RPMI7951 (cell line): ENCODE measurements at regions not wholly inside any gene's neighbourhood (a gene's known extent, or its start where the extent isn't known, plus 50 kb on each side); places are given as distances from the start of the nearest gene placed in this dataset.

Source experiments
- DNase-seq: peaks from one replicate; pipeline ENCODE4 v3.0.0-alpha.2; 2012; ENCODE audit warnings: low read depth

DNA sequence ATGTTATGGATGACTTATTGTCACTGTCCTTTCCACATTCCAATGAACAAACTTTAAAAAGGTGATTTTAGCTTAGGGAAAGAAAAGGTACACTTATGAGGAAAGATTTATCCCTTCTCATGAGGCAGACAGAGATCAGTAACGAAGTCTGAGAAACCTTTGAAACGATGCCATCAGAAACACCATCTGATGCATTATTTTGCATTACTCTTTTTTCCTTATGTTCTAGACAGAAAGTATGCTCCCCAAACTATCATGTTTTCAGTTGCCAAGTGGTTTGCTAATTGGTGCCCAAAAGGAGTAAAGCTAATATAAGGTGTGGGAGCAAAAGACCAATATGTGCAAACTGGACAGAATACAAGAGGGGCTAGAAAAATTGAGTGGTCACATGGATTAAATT lies 397.7 kb upstream of the RIOK2 start:
- DNase-seq, result no peak

DNA sequence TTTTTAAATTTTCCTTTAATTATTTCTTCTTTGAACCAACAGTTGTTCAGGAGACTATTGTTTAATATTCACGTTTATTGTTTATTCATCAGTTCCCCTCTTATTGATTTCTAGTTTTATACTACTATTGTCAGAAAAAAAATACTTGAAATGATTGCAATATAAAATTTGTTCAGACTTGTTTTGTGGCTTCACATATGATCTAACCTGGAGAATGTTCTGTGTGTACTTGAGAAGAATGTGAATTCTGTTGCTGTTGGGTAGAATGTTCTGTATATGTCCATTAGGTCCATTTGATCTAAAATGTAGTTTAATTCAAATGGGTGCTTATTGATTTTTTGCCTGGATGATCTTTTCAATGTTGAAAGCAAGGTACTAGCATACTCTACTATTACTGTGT lies 408.7 kb upstream of the RIOK2 start:
- no peak for DNase-seq

DNA sequence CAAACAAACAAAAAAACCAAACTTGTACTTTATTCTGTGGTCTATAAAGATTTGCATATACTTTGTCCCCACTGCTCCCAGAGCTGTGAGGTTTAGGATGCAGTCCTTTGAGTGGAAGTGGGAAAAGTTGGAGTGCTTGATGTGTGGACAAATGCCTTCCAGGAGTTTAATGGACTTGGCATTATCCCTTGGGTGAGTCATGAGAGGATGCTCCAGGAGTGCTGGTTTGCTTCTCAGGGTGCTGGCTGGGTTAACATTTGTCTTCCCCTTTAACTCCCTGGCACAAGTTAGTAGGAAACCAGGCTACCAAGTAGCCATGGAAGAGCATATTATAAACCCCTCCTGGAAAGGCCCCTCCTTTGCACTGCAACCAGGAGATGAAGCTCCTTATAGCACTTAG lies 417.4 kb upstream of the RIOK2 start:
- DNase-seq, result peak; percentile 0

DNA sequence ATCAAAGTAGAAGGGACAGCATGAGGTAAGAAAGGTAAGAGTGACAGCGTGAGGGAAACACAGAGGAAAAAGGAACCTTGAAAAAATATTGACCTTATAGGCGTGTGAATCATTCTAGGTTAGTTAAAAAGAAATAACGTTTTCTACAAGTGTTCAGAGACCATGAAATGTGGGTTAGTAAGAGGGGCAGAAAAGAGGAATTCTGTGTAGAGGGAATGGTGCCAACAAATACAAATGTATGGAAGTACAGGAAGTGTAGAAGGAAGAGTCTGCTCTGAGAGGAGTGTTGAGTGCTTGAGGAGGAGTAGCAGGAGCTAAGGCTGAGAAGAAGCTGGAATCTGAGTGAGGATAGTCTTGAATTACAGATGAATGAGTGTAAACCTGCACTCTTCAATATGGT lies 418.6 kb upstream of the RIOK2 start:
- DNase-seq, result no peak

DNA sequence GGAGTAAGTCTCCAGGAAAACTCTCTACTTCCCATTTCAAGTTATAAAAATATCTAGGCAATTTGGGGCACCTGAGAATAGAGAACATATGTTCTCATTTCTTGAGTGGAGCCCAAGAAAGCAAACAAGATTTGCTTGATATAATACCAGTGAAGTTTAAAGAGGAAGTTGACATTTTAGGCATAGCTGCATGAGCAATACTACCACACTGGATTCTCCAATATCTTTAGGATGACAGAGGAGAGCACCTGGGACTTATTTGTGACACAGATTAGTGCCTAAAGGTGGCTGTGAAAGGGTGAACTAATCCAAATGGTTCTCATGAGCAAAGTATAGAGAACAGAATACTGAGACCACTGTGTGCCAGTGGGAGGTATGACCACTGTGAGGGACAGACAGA lies 423.5 kb upstream of the RIOK2 start:
- no peak for DNase-seq

DNA sequence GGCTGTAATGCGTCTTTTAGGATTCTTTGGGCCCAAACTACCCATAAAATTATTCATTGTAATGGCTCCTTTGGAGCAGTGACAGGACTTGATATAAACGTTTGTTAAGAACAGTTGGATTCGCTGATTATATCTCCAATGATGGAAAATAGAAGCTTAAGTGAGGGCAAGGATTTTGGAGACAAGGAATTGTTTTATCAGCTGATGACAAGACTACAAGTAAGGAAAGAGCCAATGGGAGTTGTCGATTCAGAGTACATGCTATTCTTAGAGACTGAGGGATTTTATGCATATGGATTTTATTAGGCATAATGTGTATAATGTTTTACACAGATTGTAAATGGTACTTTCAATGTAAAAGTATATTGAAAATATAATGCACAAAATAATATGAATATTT lies 425.5 kb upstream of the RIOK2 start:
- DNase-seq, result no peak

DNA sequence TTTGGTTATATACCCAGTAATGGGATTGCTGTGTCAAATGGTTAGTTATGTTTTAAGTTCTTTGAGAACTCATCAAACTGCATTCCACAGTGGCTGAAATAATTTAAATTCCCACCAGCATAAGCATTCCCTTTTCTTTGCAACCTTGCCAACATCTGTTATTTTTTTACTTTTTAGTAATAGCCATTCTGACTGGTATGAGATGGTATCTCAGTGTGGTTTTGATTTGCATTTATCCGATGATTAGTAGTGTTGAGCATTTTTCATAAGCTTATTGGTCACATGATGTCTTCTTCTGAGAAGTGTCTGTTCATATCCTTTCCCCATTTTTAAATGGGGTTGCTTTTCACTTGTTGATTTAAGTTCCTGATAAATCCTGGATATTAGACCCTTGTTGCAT lies 435.7 kb upstream of the RIOK2 start:
- no peak for DNase-seq

DNA sequence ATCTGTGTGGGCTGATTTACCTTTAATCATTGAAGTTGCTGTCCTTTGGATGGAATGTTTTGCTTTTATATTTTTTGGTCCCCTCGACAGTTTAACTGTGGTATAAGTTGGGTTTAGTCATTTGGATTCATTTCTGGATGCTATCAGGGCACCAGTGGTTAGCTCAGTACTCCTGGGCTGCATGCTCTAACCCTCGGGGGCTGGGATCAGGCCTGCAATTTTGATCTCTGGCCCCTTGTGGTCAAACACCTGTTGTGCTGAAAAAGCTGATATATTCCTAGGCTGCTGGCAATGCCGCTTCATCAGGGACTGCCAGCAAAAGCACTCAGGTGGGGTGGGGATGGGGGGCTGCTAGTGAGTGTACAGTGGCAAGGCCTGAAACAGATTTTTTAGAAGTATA lies 440.4 kb upstream of the RIOK2 start:
- DNase-seq, result no peak

DNA sequence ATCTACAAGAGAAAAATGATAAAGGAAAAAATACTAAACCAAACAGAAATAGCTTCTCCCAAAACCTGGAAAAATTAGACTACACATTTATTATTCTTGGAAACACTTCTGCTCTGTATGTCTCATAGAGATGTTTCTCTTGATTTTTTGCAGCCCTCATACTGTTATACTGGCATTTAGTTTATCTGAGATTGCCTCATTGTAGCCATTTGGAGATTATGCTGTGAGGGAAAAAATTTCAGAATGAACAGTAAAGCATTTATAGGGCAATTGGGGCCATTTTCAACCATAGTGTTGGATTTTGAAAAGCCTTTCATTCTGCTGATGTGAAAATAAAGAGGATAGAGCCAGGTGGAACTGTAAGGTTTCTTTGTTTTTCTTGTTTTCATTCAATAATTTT lies 441.8 kb upstream of the RIOK2 start:
- DNase-seq, result no peak

DNA sequence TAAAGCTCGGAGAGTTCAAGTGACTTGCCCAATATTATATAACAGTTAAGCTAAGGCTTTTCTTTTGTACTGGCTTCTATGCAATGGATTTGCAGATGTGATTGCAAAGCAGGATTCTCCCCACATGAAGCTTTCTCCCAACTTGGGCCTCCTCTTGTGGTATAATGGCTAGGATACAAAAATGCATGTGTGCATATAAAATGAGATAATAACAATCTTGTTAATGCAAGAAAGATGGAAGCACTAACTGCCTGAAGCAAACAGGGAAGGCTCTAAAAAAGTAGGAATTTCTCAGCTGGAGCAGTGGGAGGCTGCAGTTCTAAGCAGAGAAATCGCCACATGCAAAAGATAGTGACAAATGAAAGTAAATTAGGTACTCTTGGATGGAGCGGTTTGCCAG lies 444.2 kb upstream of the RIOK2 start:
- DNase-seq, result no peak

DNA sequence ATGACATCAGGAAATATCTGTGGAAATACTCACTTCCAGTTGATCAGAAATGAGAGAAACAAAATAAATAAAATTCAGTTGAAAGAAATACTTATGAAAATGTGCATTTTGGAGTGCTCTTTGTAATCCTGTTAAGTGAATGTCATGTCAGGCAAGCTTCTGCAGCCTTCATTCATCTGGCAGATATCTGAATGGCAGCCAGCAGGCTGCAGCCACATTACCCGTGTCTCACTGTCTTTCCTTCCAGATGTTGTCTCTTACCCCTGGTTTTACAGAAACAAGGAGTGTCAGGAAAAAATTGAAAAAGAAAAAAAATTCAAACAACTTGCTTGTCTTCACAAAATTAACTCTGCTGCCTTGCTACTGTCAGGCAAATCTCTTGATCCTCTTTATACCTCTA lies 445.0 kb upstream of the RIOK2 start:
- DNase-seq, result no peak

DNA sequence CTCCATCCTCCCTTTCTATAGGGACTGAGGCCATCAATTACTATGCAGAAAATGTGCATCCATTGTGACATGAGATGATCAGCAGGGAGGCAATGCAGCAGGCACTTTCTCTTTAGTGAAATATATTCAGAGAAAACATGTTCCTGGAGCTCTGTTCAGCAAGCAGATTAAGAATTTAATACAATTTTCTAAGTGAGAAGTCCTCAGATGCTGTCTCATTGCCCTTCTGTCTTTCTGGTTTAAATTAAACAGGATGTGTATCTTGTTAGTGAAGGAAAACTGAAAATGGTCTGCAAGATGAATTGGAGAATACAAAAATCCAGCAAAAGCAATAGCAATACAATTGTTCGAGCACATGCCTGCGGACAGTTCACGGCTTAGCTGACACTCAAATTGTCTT lies 445.8 kb upstream of the RIOK2 start:
- DNase-seq, result no peak

DNA sequence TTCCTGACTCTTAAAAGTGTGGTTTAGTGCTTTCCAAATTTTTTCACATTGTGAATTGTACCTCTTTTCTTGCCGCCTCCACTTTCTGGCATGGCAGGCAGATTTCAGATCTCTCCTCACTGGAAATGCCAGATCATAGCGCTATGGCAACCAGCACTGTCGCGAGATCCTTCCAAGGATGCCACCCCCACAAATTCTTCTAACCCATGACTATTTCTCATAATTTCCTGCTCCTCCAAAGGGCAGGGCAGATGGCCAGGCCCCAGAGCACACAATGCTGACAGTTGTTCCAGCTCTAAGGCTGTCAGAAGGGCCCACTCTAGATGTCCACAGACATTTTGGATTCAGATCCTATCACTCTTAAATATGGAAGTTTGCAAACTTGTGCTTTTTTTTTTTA lies 446.2 kb upstream of the RIOK2 start:
- peak; percentile 51 for DNase-seq

DNA sequence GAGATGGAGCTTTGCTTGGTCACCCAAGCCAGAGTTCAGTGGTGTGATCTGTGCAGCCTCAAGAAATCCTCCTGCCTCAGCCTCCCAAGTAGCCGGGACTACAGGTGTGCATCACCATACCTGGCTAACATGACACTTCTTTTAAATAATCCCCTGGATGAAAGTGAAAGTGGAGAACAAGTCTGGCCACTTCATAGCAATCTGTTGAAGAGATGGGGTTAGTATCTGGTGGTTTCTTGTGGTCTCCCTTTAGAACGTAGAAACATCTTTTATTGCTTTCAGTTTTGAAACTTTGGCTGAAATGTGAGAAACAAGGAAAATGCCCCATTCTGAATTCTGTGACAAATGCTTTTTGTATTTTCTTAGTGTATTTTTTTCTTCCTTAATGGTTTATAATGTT lies 452.5 kb upstream of the RIOK2 start:
- DNase-seq, result no peak

DNA sequence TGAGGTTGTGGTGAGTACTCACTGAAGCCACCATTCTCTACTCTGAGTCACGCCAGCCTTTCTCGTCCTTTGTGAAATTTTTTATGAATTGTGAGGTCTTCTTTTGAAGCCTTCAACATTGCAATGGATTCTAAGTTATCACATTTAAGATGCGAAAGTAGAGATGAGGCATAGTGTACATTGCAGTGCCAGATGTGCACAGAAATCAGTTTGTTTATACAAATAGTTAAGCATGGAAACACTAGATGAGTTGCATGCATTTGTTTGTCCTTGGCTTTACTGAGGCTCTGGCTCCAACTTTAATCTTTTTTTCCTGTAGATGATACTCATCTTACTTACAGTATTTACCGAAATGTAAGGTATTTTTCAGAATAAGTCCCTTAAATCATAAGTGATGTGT lies 453.7 kb upstream of the RIOK2 start:
- no peak for DNase-seq

DNA sequence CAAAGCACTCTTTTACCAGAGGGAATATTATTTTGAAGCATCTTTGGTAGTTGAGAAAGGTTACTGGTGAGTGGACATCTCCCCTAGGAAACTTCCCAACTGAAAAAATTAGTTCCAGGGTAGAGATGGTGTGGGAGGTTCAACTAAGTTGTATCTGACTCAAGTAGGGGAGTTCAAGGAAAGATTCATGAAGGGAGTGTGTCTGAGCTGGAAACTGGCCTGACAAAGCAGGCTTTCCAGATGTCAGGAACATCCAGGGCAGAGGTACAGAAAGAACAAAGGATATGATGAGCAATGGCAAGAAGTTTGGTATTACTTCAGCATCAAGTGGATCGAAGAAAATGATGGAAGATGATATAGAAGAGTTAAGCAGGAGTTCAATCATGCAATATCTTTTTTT lies 458.0 kb upstream of the RIOK2 start:
- DNase-seq, result no peak

DNA sequence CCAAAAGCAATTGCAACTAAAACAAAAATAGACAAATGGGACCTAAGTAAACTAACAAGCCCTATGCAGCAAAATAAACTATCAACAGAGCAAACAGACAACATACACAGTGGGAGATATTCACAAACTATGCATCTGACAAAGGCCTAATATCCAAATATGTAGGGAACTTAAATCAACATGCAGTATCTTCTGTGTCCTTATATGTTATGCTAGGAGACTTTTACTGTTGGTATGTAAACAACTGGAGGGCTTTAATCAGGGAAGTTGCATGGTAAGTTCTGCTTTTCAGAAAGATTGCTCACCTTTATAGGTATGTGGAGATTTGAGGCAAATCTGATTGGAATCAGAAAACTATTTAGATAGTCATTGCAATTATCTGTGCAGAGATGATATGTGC lies 461.2 kb upstream of the RIOK2 start:
- DNase-seq, result no peak

DNA sequence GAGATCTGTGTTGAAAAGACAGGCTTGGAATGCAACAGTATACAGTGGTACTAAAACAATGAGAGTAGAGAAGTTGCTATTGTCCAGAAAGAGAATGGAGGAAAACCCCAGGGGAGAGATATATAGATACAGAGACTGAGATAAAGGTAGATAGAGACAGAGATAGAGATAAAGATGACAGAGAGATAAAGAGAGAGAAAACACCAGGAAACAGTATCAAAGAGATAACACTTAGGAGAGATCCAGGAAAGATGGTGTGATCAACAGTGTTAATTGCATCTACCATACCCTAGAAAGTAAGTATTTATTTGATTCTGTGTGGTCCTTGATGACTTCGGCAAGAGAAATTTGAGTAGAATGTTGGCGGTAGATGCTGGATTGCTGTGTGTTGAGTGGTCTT lies 461.8 kb upstream of the RIOK2 start:
- no peak for DNase-seq

DNA sequence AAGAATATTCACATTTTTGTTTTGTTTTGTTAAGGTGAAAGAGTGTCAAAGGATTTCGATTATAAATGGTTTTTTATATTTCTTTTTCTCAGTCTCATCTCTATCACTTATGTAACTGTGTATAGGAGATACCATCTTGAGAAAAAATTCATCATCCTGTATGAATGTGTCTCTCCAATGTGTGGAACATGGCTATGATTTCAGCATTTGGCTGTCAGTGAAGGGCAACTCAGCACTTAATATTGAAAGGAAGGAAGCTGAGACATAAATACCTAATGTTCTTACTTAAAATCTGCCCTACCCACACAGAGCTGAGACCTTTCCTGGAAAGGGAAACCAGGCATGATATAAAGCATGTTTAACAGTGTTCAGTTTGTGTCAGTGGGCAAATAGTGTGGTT lies 474.2 kb upstream of the RIOK2 start:
- no peak for DNase-seq

DNA sequence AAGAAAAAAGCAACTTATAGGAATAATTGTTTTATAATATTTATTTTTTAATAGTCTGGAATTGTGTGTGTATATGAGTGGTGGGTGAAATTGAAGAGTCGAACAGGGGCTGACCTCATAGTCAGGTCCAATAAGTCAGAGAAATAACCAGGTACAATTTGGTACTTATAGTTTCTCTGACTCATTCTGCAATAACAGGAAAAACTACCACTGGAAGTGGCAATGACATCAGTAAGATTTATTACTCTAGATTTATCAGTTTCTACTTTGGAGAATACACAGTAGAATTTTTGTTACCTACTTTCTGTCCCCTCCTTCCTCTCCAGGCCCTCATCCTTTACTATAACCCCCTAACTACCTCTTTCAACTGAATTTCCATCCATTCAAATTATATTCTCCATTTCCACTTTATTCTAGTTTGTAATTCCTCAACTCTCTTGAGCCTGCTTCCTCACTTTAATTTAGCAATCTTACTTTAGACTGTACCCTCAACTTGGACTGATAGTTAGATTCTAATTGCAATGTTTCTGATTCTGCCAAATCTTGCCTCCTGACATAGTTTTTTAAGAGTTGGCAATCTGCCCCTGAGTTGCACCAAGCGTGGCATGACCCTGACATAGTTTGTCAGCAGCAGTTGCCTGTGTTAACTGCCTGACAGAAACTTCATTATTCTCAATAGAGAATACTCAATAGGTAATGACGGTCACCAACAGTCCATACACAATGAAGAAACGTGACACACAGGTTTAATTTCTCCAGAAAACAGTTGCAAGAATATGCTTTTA lies 475.3 kb upstream of the RIOK2 start:
- no peak for DNase-seq

DNA sequence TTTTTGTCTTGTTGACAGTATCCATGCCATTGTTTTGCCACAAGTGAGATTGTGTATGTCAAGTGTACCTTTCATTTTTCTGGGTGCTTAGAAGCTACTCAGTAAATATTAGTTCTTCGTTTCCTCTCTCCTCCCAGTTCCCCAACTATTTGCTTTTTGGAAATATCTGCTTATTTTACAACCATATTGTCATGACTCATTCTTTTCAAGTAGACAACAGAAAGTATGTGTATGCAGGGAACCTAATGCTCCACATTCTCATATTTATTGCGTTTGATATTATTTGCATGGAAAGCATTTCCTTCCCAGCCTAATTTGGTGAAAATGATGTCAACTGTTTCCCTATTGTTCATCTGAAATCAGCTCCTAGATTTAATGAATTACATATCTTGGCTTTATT lies 483.7 kb upstream of the RIOK2 start:
- no peak for DNase-seq

DNA sequence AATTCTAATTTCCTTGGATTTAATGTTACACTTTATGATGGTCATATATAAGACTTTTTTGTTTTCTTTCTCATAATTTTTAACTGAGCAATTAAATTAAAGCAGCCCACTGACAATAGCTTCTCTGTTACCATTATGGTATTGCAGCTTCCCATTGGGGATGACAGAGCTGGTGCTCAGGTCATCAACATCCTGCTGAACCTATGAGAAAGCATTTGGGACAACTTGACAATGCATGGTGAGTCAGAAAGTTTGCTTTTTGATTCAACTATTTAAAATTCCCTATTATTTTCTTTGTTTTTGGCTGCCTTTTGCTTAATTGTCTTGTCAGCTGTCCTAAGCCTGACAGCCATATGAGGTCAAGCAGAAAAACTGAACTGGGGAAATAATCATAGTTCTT lies 487.4 kb upstream of the RIOK2 start:
- DNase-seq, result no peak

DNA sequence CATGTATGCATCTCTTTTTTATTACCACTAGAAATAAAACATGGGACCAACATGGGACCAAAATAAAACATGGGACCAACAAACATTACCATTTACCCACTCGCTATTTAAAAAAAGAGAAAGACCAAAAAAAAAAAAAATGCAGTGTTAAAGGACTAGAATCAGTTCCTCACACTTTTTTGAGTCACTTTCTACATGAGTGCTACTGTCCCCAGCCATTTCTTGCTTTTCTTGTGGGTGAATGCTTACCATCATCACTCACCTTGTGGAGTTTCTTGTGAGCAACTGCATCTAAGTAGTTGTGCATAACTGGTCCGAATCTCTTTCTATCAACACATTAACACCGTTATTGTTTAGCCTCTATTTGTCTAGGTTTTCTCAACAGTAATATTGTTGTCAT lies 493.6 kb upstream of the RIOK2 start:
- DNase-seq, result no peak

DNA sequence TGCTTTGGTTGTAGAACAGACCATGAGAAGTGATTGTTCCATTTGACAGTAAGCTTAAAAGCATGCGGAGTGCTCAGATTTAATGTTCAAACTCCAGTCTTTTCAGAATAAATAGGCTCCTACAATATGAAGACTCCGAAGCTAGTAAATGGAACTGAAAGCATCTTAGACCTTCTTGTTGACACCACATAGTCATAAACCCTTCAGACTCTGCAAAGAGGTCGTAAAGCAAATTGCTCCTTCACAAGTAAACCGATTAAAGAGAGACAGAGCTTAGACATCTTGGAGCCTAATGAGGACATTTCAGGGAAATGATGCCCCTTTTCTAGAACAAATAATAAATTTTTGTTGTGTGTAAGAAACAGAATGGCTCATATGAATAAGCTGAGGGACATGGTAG lies 511.0 kb upstream of the RIOK2 start:
- no peak for DNase-seq

DNA sequence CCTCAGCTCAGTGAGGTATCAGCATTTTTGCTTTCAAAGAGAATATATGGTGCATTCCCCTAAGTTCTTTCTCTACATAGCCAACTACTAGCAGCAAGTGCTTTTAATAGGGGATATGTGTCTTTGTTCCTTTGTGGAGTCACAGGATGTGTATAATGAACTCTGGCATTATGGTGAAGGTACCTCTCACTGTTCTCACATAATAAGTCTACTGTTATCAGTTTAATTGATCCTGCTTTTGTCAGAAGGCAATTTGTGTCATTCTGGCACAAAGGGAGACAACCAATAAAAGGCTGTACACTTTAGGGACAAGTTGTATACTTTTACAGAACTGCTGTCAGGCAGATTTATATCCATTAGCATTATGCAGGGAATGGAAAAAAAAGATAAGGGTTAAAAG lies 531.4 kb upstream of the RIOK2 start:
- DNase-seq, result no peak
